SK-N-SH treated with all-trans-retinoic acid at 6 μM for 48 hours (cell line): ENCODE measurements at regions not wholly inside any gene's neighbourhood (a gene's known extent, or its start where the extent isn't known, plus 50 kb on each side); places are given as distances from the start of the nearest gene placed in this dataset.

Experiments
- OSR1 ChIP-seq: fragments of 250-450 bp; sonication (Bioruptor Pico); IDR thresholded peaks from 2 replicates; pipeline ENCODE4 v1.8.0; 2022; ENCODE audit warnings: moderate library complexity, mild to moderate bottlenecking, inconsistent platforms
- PPARA ChIP-seq: fragments of 250-450 bp; sonication (Bioruptor Pico); IDR thresholded peaks from 2 replicates; pipeline ENCODE4 v1.5.0; 2020; ENCODE audit warnings: mild to moderate bottlenecking, borderline replicate concordance
- RARB ChIP-seq: fragments of 250-450 bp; sonication (Bioruptor Pico); IDR thresholded peaks from 2 replicates; pipeline ENCODE4 v1.8.0; 2021; ENCODE audit warnings: mild to moderate bottlenecking, moderate library complexity
- TCF4 ChIP-seq: fragments of 250-450 bp; sonication (Bioruptor Pico); IDR thresholded peaks from 2 replicates; pipeline ENCODE4 v1.8.0; 2021; ENCODE audit warnings: mild to moderate bottlenecking, moderate library complexity, borderline replicate concordance
- TOX ChIP-seq: fragments of 250-450 bp; sonication (Bioruptor Pico); IDR thresholded peaks from 2 replicates; pipeline ENCODE4 v1.8.0; 2021; ENCODE audit warnings: mild to moderate bottlenecking, moderate library complexity, borderline replicate concordance
- ZC3H10 ChIP-seq: fragments of 250-450 bp; sonication (Bioruptor Pico); IDR thresholded peaks from 2 replicates; pipeline ENCODE4 v1.5.1; 2021; ENCODE audit warnings: mild to moderate bottlenecking, moderate library complexity
- ZFP3 ChIP-seq: fragments of 250-450 bp; sonication (Bioruptor Pico); IDR thresholded peaks from 2 replicates; pipeline ENCODE4 v1.5.0; 2020; ENCODE audit warnings: mild to moderate bottlenecking, moderate library complexity
- ZFP30 ChIP-seq: fragments of 450-650 bp; formaldehyde crosslinking; IDR thresholded peaks from 2 replicates; pipeline ENCODE4 v1.5.0; 2022; ENCODE audit warnings: mild to moderate bottlenecking, moderate library complexity
- ZNF565 ChIP-seq: fragments of 450-650 bp; formaldehyde crosslinking; conservative IDR thresholded peaks from 2 replicates; pipeline ENCODE4 v1.5.0; 2020; ENCODE audit warnings: low read depth, mild to moderate bottlenecking, moderate library complexity
- TF ChIP-seq, protein P1 (sequence below): fragments of 250-450 bp; sonication (Bioruptor Pico); IDR thresholded peaks from 2 replicates; pipeline ENCODE4 v1.8.0; 2020; ENCODE audit warnings: mild to moderate bottlenecking, moderate library complexity, borderline replicate concordance
- TF ChIP-seq, protein P2 (sequence below): fragments of 250-450 bp; sonication (Bioruptor Pico); IDR thresholded peaks from 2 replicates; pipeline ENCODE4 v1.5.0; 2020; ENCODE audit warnings: mild to moderate bottlenecking, moderate library complexity
- TF ChIP-seq, protein P3 (sequence below): fragments of 250-450 bp; sonication (Bioruptor Pico); IDR thresholded peaks from 2 replicates; pipeline ENCODE4 v1.5.1; 2021; ENCODE audit warnings: mild to moderate bottlenecking, moderate library complexity

DNA sequence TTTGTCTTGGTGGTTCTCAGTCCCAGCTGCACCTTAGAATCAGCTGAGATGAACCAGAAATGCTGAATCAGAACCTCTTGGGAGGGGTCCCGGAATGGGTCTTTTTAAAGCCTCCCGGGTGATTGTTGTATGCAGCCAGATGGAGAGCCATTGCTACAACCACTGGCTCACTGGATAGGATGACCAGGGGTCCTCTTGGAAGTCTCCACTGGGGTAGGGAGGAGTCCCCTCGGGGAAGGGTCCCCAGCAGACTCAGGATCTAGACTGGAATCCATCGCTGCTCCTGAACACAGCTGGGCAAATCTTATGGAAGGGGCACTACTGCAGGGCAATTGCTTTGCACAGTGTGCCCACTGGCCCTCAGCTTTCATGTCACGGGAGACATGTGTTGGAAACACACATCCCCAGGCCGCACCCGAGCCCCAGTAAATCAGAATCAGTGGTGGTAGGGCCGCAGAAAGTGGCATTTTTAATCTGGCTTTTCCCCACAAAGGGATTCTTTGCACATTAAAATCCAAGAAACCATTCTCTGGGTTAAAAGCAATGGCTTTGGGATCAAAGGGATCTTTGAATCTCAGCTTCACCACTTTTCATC is 117.3 kb downstream of the IRX5 start:
- TF ChIP-seq ZNF565 (CRISPR knock-in tag) (no peak), RARB (no peak), TOX (CRISPR knock-in tag) (no peak), ZFP3 (no peak), ZFP30 (CRISPR knock-in tag) (no peak), OSR1 (no peak), PPARA (no peak), ZC3H10 (CRISPR knock-in tag) (no peak), TCF4 (CRISPR knock-in tag) (no peak)
- TF ChIP-seq, protein P1, sequence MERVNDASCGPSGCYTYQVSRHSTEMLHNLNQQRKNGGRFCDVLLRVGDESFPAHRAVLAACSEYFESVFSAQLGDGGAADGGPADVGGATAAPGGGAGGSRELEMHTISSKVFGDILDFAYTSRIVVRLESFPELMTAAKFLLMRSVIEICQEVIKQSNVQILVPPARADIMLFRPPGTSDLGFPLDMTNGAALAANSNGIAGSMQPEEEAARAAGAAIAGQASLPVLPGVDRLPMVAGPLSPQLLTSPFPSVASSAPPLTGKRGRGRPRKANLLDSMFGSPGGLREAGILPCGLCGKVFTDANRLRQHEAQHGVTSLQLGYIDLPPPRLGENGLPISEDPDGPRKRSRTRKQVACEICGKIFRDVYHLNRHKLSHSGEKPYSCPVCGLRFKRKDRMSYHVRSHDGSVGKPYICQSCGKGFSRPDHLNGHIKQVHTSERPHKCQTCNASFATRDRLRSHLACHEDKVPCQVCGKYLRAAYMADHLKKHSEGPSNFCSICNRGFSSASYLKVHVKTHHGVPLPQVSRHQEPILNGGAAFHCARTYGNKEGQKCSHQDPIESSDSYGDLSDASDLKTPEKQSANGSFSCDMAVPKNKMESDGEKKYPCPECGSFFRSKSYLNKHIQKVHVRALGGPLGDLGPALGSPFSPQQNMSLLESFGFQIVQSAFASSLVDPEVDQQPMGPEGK (CRISPR knock-in tag): no peak
- TF ChIP-seq, protein P2, sequence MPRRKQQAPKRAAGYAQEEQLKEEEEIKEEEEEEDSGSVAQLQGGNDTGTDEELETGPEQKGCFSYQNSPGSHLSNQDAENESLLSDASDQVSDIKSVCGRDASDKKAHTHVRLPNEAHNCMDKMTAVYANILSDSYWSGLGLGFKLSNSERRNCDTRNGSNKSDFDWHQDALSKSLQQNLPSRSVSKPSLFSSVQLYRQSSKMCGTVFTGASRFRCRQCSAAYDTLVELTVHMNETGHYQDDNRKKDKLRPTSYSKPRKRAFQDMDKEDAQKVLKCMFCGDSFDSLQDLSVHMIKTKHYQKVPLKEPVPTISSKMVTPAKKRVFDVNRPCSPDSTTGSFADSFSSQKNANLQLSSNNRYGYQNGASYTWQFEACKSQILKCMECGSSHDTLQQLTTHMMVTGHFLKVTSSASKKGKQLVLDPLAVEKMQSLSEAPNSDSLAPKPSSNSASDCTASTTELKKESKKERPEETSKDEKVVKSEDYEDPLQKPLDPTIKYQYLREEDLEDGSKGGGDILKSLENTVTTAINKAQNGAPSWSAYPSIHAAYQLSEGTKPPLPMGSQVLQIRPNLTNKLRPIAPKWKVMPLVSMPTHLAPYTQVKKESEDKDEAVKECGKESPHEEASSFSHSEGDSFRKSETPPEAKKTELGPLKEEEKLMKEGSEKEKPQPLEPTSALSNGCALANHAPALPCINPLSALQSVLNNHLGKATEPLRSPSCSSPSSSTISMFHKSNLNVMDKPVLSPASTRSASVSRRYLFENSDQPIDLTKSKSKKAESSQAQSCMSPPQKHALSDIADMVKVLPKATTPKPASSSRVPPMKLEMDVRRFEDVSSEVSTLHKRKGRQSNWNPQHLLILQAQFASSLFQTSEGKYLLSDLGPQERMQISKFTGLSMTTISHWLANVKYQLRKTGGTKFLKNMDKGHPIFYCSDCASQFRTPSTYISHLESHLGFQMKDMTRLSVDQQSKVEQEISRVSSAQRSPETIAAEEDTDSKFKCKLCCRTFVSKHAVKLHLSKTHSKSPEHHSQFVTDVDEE (CRISPR knock-in tag): no peak
- TF ChIP-seq, protein P3, sequence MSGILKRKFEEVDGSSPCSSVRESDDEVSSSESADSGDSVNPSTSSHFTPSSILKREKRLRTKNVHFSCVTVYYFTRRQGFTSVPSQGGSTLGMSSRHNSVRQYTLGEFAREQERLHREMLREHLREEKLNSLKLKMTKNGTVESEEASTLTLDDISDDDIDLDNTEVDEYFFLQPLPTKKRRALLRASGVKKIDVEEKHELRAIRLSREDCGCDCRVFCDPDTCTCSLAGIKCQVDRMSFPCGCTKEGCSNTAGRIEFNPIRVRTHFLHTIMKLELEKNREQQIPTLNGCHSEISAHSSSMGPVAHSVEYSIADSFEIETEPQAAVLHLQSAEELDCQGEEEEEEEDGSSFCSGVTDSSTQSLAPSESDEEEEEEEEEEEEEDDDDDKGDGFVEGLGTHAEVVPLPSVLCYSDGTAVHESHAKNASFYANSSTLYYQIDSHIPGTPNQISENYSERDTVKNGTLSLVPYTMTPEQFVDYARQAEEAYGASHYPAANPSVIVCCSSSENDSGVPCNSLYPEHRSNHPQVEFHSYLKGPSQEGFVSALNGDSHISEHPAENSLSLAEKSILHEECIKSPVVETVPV (CRISPR knock-in tag): no peak
